ENCODE measurements at regions not wholly inside any gene's neighbourhood (a gene's known extent, or its start where the extent isn't known, plus 50 kb on each side); places are given as distances from the start of the nearest gene placed in this dataset.

DNA sequence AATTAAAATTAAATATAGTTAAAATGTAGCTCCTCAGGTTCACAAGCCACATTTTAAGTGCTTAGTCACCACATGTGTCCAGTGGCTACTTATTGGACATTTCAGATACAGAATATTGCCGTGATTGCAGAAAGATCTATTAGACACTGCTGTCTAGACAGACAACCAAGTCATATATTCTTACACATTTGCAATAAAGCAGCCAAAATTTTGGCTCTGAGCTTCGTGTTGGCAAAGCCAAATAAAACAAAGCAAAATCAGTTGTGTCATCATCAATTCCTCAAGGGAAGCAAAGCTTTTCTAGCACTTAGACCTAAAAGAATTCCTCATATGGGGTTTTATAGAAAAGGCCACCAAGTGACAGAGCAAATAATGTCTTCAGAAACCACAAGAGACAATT lies 193.1 kb upstream of the LPP start:
- ChIA-PET POLR2A (ENCODE audit: unreplicated experiment) (no interaction called here), CTCF (no interaction called here)
- no TSS peak for BruUV-seq (replicated peaks)
- H4K5ac ChIP-seq (ENCODE audit: low read depth, low read length) = no peak overlapping the region
- in situ Hi-C loops (cut with MboI; ENCODE audit: low sequenced_read_pairs) = no loop called here
- H2BK15ac ChIP-seq (ENCODE audit: low read depth, low read length) = no peak overlapping the region
- no peak overlapping the region for H4K8ac ChIP-seq (ENCODE audit: low read depth in 2 of 2, low read length in 2 of 2)
- H3K27ac ChIP-seq (ENCODE audit: insufficient read depth, low read length) = no peak overlapping the region
- no peak overlapping the region for H4K91ac ChIP-seq (ENCODE audit: insufficient read depth, low read depth, low read length)
- TF ChIP-seq NFE2L2 (IDR thresholded peaks at IDR 0.05; ENCODE audit: low read depth, low read length) (no peak), BHLHE40 (IDR thresholded peaks at IDR 0.05; ENCODE audit: low read depth, low read length) (no peak), MAFK (IDR thresholded peaks at IDR 0.05; ENCODE audit: low read depth, low read length) (no peak), CHD1 (IDR thresholded peaks at IDR 0.05; ENCODE audit: low read depth, low read length) (no peak), RCOR1 (IDR thresholded peaks at IDR 0.05; ENCODE audit: insufficient replicate concordance, low read length) (no peak), MAZ (IDR thresholded peaks at IDR 0.05; ENCODE audit: borderline replicate concordance, low read depth, low read length) (no peak), SMC3 (IDR thresholded peaks at IDR 0.05; ENCODE audit: low read depth, low read length) (no peak)
- TF ChIP-seq, protein P1, sequence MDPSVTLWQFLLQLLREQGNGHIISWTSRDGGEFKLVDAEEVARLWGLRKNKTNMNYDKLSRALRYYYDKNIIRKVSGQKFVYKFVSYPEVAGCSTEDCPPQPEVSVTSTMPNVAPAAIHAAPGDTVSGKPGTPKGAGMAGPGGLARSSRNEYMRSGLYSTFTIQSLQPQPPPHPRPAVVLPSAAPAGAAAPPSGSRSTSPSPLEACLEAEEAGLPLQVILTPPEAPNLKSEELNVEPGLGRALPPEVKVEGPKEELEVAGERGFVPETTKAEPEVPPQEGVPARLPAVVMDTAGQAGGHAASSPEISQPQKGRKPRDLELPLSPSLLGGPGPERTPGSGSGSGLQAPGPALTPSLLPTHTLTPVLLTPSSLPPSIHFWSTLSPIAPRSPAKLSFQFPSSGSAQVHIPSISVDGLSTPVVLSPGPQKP (IDR thresholded peaks at IDR 0.05; ENCODE audit: borderline replicate concordance, low read depth, low read length) = no peak
- TF ChIP-seq, protein P2, sequence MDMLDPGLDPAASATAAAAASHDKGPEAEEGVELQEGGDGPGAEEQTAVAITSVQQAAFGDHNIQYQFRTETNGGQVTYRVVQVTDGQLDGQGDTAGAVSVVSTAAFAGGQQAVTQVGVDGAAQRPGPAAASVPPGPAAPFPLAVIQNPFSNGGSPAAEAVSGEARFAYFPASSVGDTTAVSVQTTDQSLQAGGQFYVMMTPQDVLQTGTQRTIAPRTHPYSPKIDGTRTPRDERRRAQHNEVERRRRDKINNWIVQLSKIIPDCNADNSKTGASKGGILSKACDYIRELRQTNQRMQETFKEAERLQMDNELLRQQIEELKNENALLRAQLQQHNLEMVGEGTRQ (IDR thresholded peaks at IDR 0.05; ENCODE audit: low read depth, low read length) = no peak
- H3K23ac ChIP-seq (ENCODE audit: low read depth, low read length) = no peak overlapping the region
- H2AK9ac ChIP-seq (replicated peaks; ENCODE audit: low read depth, low read length, poor library complexity) = no peak overlapping the region
- no peak overlapping the region for H2AFZ ChIP-seq (replicated peaks; ENCODE audit: low read length, poor library complexity)
- H3K14ac ChIP-seq (replicated peaks; ENCODE audit: low read depth, low read length) = no peak overlapping the region
- WGBS, 2 experiments (ENCODE audit: extremely low coverage in 2 of 2, insufficient read length in 1 of 2) = 100% methylated on average over 1 of the region's 2 CpGs; no CpG with 5 or more reads in 1 of the 2 experiments
- no peak overlapping the region for H2BK20ac ChIP-seq (ENCODE audit: low read depth, low read length)
- no peak overlapping the region for H3K18ac ChIP-seq (ENCODE audit: low read depth, low read length)
- no peak overlapping the region for H3K56ac ChIP-seq (ENCODE audit: extremely low read depth, insufficient read depth, low read length)
- ATAC-seq (ENCODE audit: low read depth) = no peak
- H3K9ac ChIP-seq (ENCODE audit: low read depth, low read length) = no peak overlapping the region
- no peak overlapping the region for H2AK5ac ChIP-seq (ENCODE audit: low read depth, low read length)
- H2BK120ac ChIP-seq (ENCODE audit: low read depth, low read length) = no peak overlapping the region
- H3K79me1 ChIP-seq (ENCODE audit: low read depth in 1 of 2, low read length in 2 of 2) = no peaks in the 10 kb centered on the region
- no peak overlapping the region for H3K4ac ChIP-seq (ENCODE audit: low read depth, low read length)
- intact Hi-C loops (cut with micrococcal nuclease) = no loop called here
- dilution Hi-C loops (cut with HindIII; ENCODE audit: low sequenced_read_pairs, unreplicated experiment) = no loop called here
- H3K4me1 ChIP-seq (ENCODE audit: control insufficient read depth, insufficient read depth, low read length) = no peaks in the 10 kb centered on the region
- H2BK5ac ChIP-seq (ENCODE audit: low read depth, low read length, poor library complexity, severe bottlenecking) = no peak overlapping the region
- H3K36me3 ChIP-seq (ENCODE audit: control insufficient read depth, insufficient read depth, low read length) = no peaks in the 10 kb centered on the region
- peak; percentile 13 for DNase-seq
- H3K9me3 ChIP-seq (ENCODE audit: control insufficient read depth, insufficient read depth, low read length) = no peaks in the 10 kb centered on the region
- no peaks in the 10 kb centered on the region for H3K9me1 ChIP-seq (ENCODE audit: insufficient read depth, low read length)
- no peak overlapping the region for H3K4me3 ChIP-seq (ENCODE audit: insufficient read depth, low read depth, low read length)
- peaks cover 6% of the 10 kb centered on the region for H3K27me3 ChIP-seq (ENCODE audit: control insufficient read depth, insufficient read depth, low read length)
- no peaks in the 10 kb centered on the region for H4K20me1 ChIP-seq (ENCODE audit: insufficient read depth, low read length)
- no peak overlapping the region for H3K4me2 ChIP-seq (ENCODE audit: low read depth, low read length)

Measured in IMR-90 (cell line).